ENCODE measurements at regions not wholly inside any gene's neighbourhood (a gene's known extent, or its start where the extent isn't known, plus 50 kb on each side); places are given as distances from the start of the nearest gene placed in this dataset.
A peak's percentile ranks its signal among the peaks of the same experiment; 100 is the strongest.

DNA sequence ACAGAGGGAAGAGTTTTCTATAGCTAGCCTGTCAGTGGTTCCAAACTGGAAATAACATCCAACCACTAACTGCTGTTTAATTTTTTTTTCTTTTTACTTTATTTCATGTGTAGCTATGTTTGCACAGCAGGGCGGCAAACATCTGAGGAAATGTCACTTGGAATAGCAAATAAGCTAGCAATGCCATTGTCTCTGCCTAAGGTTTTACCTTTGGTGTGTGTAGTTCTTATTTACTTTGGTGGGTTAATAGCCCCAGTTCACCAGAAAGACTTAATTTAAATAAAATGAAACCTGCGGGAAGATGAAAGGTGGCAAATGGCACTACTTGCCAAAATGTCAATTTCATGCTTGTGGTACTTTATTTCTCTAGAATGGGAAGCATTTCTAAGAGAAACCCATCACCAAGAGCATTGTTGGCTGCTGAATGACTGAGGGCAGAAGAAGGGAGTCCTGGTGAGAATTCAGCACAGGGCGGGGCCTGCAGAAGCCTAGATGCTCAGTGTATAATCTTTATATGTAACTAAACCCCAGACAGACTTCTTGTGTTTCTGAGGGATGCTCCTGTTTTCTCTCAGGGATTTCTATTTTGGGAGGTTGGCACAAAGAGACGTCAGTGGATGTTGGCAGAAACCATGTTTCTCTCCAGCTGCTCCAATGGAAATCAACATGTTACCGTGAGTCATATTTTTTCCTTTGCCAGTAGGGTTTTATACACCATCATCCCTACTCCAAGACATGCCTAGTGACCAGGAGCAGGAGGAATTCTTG lies 300.4 kb upstream of the NT5C1B start:
- DNase-seq (ENCODE audit: low spot score): no peak

DNA sequence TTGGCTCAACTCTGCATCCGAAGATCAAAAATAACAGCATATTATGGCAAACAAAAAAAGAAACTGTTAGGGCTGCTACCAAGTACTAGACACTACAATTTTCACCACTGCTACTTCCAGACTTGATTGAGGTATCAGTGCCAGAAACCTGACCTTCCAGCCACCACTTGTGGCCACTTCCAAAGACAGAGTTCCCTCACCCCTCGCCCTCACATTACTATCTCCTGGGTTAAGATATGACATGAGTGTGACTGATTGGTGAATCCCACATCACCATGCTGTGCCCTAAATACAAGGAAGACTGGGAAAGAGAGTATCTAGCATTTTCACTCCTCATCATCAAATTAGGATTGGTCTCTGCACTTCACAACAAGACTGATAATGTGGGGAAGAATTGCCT lies 296.1 kb upstream of the NT5C1B start:
- DNase-seq (ENCODE audit: low spot score): no peak

- DNase-seq (ENCODE audit: low spot score): peak; percentile 40
Measured at GRCh38 chr2:18883616-18884456, 294.5 kb upstream of the NT5C1B start.

GRCh38 chr2:18871430-18871829 lies 282.1 kb upstream of the NT5C1B start:
- no peak for DNase-seq (ENCODE audit: low spot score)

- no peak for DNase-seq (ENCODE audit: low spot score)
Measured at GRCh38 chr2:18870307-18870706, 280.9 kb upstream of the NT5C1B start.

- DNase-seq (ENCODE audit: low spot score): no peak
Measured at GRCh38 chr2:18861951-18862350, 272.6 kb upstream of the NT5C1B start.

DNA sequence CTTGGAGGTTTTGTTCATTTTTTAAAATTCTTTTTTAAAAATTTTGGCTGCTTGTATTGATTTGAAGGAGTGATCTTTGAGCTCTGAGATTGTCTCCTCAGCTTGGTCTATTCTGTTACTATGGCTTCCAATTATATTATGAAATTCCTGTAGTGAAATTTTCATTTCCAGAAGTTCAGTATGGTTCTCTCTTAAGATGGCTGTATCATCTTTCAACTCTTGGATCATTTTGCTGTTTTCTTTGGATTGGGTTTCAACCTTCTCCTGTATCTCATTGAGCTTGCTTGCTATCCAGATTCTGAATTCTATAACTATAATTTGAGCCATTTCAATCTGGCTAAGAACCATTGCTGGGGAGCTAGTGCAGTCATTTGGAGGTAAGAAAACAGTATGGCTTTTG lies 270.8 kb upstream of the NT5C1B start:
- DNase-seq (ENCODE audit: low spot score): no peak

DNA sequence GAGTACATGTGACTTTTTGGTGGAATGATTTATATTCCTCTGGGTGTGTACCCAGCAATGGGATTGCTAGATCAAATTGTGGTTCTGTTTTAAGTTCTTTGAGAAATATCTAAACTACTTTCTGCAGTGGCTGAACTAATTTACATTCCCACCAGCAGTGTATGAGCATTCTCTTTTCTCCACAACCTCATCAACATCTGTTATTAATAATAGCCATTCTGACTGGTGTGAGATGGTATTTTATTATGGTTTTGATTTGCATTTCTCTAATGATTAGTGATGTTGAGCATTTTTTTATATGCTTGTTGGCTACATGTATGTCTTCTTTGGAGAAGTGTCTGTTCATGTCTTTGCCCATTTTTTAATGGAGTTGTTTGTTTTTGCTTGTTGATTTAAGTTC lies 267.4 kb upstream of the NT5C1B start:
- no peak for DNase-seq (ENCODE audit: low spot score)

- peak; percentile 26 for DNase-seq (ENCODE audit: low spot score)
Measured at GRCh38 chr2:18855027-18855426, 265.7 kb upstream of the NT5C1B start.

DNA sequence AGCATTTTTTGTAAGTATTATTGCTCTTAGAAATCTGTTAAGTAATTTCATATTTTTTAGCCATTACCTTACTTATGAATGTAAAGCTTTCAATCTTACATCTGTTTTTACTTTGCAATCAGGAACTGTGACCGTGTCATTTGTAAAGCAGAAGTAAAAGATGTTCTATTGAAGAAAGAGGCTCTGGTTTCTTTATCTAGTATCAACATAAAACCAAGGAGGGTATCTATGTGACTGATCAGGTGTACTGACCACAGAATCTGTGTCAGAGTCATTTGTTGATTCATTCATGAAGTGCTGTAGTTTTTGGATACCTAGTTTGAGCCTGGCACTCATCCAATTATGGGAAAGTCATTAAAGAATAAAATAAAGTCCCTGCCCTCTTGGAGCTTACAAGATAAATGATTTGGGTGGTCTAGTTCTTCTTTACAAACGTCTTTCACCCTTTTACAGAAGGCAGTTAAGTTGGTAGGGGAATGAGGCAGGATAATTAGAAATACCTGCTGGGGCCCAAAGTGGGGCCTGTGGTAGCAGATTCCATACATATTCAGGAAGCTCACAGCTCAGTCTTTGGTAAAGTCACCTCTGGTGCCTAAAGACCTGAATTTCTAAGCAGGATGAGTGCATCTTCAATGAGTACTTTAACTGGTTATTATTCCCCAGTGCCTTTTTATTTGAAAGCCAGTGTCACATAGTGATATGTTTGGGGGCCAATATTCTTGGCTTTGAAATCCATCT lies 260.6 kb upstream of the NT5C1B start:
- DNase-seq (ENCODE audit: low spot score): no peak

DNA sequence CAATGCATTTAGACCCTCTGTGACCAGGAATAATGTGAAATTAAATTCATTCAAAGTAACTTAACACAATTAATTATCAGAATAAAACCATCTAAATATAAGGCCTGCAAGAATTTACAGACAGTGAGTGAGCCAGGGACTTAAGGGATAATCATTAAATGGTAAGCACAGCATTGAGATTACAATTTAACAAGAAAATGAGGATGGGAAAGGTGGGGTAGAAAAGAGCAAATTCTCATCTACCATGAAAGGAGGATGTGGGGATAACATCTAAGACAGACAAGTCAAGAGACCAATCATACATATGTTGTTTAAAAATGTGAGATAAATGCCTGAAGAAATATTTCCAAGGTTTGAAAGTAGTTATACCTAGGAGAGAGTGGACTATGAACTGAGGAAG lies 259.3 kb upstream of the NT5C1B start:
- no peak for DNase-seq (ENCODE audit: low spot score)

GRCh38 chr2:18845854-18846445 lies 256.6 kb upstream of the NT5C1B start:
- DNase-seq (ENCODE audit: low spot score): no peak

DNA sequence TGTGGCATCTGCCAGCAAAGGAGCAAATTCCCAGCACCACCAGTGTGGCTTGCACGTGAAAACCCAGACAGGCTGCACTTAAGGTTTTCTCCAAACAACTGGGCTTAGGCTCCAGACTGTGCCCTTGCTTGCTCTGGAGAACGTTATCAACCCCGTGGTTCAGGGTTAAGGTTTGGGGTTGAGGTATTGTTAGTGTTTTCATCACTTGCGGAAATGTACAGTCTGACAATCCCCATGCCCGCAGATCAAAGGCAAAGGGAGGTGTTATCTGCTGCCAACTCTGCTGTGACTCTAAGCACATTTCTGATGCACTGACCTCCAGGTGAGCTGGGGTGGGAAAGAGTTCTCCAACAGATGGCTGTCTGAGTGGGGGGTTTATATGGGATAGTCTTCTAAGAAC lies 253.5 kb upstream of the NT5C1B start:
- no peak for DNase-seq (ENCODE audit: low spot score)

DNA sequence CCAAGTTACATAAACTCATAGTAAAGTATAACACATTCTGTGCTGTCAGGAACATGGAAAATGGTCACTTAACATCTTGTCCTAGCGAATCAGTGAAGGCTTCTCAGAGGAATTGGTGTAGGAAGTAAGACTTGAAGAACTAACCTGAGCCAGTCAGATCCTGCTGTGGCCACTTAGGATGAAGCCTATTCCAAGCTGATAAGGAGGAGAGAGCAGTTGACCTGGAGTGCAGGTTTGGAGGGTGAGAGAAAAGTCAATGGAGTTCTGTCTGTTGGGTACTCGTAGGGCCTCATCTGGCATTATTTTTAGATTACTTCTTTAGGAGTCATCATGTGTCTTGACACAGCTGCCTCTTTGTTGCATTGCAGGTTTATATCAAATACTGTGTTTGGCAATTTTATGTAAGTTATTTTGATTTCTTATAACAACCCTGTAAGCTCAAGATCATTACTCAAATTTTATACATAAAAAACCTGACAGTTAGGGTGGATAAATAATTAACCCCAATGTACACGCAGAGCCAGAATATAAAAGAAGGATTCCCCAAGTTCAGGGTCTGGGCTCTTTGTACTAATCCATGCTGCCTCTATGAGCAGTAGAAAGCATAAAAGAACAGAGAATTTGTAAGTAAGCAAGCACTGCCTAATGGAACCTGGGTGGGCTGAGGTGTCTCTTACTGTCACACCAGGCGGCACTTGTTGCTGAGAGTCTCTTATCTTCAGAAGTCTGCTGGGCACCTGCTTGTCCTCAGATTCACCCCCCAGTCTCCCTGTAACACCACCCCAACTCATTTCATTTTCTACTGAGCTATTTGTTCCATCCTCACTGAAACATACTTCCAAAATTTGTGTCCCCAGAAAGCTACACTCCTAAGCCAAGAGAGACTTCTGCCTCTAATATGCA lies 252.1 kb upstream of the NT5C1B start:
- DNase-seq (ENCODE audit: low spot score): no peak

DNA sequence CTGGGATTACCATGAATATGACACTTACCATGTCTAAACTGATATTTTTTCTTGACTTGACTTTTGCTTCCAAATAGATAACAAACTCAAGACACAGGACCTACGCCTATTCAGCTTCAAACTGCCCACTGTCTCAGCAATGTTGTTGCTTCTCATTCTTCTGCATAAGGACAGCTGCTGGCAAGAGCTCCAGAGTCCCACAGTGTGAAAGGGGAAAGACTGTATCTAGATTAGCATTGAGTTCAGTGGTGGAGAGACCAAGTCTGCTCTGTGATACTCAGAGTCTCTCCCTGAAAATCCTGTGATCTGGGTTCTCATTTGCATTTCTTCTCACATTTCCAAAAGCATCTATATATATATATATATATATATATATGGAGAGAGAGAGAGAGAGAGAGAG lies 247.9 kb upstream of the NT5C1B start:
- no peak for DNase-seq (ENCODE audit: low spot score)

DNA sequence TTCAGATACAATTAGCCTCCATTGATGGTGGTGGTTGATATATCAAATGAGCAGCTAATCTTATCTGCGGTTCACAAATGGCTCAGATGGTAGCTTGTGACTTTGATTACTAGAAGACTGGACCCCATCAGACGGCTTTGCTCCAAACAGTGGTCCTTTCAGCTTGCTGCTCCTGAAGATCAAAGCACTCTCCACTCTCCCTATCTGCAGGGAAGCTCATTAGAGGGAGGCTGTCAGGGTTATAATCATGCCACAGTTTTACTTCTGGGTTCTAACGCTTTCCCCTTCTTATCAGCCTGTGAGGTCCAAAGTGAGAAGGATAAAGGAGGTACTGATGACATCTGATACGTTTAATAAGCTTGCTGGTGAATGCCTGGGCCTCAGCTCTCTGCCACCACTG lies 247.1 kb upstream of the NT5C1B start:
- no peak for DNase-seq (ENCODE audit: low spot score)

DNA sequence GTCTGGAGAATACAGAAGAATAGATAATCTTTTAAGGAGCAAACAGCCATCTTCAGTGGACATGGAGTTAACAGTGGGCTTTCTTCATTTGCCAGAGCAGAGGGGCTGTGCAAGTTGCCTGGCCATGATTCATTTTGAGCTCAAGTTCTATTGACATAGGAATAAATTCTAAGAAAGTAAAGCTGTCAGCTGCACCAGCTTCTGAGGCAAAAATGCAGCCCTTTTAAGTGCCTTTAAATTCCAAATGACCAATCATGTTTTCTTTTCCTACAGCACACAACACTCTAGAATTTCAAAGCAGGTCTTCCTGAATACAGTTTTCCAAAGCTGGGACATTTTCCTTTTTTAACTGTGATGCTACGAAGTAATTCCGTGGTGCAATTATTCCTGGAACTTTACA lies 246.4 kb upstream of the NT5C1B start:
- DNase-seq (ENCODE audit: low spot score): no peak

GRCh38 chr2:18834341-18834740 lies 245.0 kb upstream of the NT5C1B start:
- peak; percentile 28 for DNase-seq (ENCODE audit: low spot score)

- DNase-seq (ENCODE audit: low spot score): no peak
Measured at GRCh38 chr2:18833941-18834340, 244.6 kb upstream of the NT5C1B start.

DNA sequence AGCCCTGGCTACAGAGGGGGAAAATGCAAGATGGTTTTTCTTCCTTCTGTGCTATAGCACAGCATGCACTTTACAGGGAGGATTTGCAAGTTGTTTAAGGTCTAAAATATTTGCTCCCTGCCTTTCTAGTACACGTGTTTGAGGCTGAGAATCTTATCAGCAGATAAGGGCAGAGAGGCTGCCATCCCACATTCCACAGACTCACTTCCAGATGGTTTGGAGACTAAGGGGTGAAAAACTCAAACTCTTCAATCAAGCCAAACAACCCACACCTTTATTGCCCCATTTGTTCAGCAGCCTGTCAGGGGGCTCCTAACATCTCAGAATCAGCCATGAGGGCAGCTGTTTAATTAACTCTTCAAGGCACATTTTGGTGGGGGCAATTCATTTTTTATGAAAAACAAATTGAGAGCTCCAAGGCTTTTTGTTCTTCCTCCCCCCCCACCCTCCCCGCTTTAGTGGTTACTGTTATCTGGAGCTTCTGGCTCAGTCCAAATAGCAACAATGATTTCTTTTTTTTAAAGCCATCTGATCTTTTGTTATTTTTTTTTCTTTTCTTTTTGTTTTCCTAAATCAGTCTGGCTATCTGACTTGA lies 242.6 kb upstream of the NT5C1B start:
- DNase-seq (ENCODE audit: low spot score): peak; percentile 86

GRCh38 chr2:18830962-18831361 lies 241.6 kb upstream of the NT5C1B start:
- no peak for DNase-seq (ENCODE audit: low spot score)

Measured in A172 (cell line).